ENCODE measurements at regions not wholly inside any gene's neighbourhood (a gene's known extent, or its start where the extent isn't known, plus 50 kb on each side); places are given as distances from the start of the nearest gene placed in this dataset.

DNA sequence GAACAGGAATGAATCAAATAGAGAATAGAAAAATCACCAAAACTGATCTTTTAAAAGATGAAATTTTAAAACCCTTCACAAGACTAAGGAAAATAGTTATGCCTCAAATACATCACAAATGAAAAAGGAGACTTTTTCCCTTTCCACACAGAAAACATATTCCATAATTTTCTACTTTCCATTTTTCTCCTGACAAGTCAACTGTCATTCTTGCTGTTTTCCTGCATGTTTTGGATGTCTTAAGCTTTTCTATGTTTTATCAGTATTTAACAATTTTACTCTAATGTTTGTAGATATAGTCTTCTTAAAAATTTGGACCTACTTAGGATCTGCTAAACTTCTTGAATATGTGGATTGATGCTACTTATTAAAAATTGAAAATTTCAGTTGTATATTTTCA, 810.8 kb downstream of the OLFM4 start:
- DNase-seq (ENCODE audit: low read depth, low spot score) = no peak

- DNase-seq (ENCODE audit: low read depth, low spot score) = no peak
These were observed 816.0 kb downstream of the OLFM4 start for GRCh38 chr13:53844473-53845146.

DNA sequence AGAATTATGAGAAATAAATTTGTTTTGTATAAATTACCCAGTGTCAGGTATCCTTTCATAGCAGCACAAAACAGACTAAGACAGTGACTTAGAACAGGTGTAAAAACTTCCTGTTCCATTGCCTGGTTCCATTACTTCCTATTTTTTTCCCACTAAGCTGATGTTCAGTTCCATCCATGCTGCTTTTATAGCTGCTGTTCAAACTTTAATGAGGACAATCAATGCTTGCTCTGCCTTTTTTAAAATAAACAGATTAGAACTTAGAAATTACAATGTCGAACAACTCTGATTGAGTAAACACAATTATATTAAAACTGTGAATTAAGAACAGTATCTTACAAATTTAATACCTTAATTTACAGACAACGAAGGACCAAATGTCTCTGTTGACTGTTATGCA, 818.9 kb downstream of the OLFM4 start:
- no peak for DNase-seq (ENCODE audit: low read depth, low spot score)

GRCh38 chr13:53848366-53848961, 819.9 kb downstream of the OLFM4 start:
- DNase-seq (ENCODE audit: low read depth, low spot score) = no peak

DNA sequence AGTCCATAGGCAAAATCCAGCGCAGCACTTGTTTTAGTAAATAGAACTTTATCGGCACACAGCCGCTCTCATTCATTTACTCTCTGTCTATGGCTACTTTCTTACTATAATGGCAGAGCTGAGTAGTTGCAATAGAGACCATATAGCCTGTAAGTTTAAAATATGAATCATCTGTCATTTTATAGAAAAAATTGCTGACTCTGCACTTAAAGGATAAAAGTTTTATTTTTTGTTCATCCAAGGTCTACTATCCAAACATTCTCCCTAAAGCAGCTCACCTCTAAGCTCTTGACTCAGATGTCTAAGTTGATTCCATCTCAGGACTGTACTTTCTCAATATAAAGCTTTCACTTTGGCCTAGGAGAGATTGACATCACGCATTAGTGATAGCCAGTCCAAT, 825.7 kb downstream of the OLFM4 start:
- DNase-seq (ENCODE audit: low read depth, low spot score) = no peak

- no peak for DNase-seq (ENCODE audit: low read depth, low spot score)
These were observed 828.1 kb downstream of the OLFM4 start for GRCh38 chr13:53856573-53857195.

DNA sequence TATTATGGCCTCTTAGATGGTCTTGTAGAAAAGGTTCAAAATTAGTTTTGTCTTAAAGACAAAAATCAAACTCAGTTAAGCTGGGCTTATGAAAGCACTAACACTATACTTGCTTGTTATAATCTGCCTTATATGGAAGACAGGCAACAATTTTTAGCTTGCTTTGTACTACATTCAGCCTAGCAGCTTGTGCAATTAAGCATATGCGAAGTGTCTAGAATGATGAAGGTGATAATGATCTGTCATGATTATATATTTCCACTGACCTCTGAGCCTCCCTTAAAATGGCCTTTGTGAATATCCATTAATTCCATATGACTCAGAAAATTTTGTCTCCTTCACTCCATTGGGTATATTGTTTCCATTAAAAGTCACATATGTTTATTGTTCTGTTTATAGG, 834.9 kb downstream of the OLFM4 start:
- DNase-seq (ENCODE audit: low read depth, low spot score) = no peak

- no peak for DNase-seq (ENCODE audit: low read depth, low spot score)
These were observed 844.9 kb downstream of the OLFM4 start for GRCh38 chr13:53873558-53873957.

DNA sequence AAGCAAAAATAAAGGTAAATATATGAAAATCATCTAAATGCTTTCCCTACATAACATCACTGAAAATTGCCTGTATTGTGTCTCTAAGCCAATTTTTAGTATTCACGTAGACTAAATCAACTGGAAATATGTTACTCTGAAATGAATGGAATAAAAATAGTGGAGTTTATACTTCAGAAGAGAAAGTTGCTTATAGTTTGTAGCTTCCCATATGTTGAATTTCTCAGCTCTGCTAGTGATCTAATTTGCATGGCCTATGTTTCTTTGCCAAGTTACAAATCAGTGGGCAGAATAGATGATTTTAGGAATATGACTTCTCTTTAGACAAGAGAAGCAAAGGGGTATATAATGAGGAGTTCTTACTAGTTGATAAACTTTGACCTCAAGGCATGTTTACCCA, 850.2 kb downstream of the OLFM4 start:
- no peak for DNase-seq (ENCODE audit: low read depth, low spot score)

DNA sequence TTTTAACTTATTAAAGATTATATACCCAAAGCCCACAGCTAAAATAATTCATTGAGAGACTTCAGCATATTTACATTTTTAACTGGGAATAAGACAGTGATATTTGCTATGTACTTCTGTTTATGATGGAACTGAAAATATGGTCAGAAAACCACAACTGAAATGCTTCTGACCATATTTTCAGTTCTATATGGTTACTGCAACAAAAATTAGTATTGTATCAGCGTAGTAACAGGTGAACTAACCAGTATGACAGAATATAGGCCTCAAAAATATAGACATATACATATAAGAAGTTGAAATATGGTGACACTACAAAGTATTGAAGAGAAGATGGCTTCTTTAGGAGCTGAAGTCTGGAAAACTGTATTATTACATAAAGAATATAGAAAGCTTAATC, 857.4 kb downstream of the OLFM4 start:
- no peak for DNase-seq (ENCODE audit: low read depth, low spot score)

- no peak for DNase-seq (ENCODE audit: low read depth, low spot score)
These were observed 862.1 kb downstream of the OLFM4 start for GRCh38 chr13:53890696-53891095.

GRCh38 chr13:53901593-53901992, 873.0 kb downstream of the OLFM4 start:
- DNase-seq (ENCODE audit: low read depth, low spot score) = no peak

- no peak for DNase-seq (ENCODE audit: low read depth, low spot score)
These were observed 879.3 kb downstream of the OLFM4 start for GRCh38 chr13:53907891-53908290.

DNA sequence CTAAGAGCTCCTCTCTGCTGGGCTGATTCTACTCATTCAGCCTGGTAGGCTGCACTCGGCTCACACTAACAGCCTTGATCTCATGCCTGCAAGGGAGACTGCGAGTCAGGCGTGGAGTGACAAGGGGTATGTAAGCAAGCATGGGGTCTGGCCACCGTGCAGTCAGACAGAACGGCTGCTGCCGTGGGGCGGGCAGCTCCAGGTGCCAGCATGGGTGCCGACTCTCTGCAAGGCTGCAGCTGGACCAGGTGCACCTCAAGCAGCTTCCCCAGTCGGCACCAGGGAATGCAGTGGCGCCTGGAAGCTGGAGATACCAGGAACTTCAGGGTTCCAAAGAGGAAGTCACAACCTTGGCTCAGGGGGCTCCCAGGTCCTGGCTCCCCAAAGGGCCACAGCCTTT, 892.3 kb downstream of the OLFM4 start:
- no peak for DNase-seq (ENCODE audit: low read depth, low spot score)

DNA sequence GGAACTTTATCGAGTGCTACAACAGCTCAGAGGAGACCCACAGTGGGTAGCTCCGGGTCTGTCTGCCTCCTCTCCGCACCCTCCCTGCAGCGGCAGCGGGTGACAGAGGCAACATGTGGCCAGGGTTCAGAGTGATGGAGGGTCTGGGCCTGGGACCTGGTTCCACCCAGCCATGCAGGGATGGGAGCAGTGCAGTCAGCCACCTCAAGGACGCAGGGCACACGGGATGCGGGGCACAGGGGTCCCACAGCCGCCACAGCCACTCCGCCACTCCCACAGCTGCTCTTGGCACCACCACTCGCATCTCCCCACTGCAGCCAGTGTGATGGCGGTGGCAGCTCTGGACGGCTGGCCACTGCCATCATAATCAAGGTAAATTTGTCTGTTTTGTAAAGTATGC, 892.9 kb downstream of the OLFM4 start:
- no peak for DNase-seq (ENCODE audit: low read depth, low spot score)

DNA sequence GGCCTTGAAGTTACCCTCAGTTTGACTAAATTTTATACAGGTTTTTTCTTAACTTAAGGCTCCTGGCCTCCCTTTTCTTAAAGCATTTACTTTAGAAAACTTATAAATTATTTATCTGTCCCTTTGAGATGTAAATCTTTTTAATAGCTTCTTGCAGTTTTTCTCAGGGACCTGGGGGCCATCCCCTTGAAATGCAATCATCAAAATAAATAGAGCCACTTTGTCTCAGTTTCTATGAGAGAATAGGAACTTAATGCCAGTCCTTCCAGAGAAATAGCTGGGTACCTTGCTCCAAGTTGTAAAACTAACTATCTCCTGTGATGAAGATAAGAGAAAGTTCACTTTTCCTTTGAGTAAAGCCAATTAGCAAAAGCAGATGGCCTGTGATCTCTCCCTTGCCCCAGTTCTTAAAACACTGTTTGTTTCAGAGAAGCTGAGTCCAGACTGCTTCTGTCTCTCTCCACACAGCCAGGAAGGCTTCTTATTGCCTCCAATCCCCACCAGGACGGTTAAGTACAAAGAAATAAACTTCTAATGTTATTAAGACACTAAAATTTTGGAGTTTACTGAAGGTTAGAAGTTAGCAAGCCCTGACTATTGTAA, 913.1 kb downstream of the OLFM4 start:
- DNase-seq (ENCODE audit: low read depth, low spot score) = no peak

GRCh38 chr13:53946500-53946899, 917.9 kb downstream of the OLFM4 start:
- DNase-seq (ENCODE audit: low read depth, low spot score) = no peak

GRCh38 chr13:53953183-53953582, 924.6 kb downstream of the OLFM4 start:
- DNase-seq (ENCODE audit: low read depth, low spot score) = no peak
